Non-pigmented ciliary epithelial cell (primary cell): ENCODE measurements at regions not wholly inside any gene's neighbourhood (a gene's known extent, or its start where the extent isn't known, plus 50 kb on each side); places are given as distances from the start of the nearest gene placed in this dataset.
"Not testable (repeated sequence)": the region's sequence is repeated elsewhere in the genome, so short reads cannot be mapped to it uniquely, and the experiment has no call there.

Experiments used
- DNase-seq: peaks from one replicate; pipeline ENCODE4 v3.0.0-alpha.2; 2010; ENCODE audit warnings: low read depth

DNA sequence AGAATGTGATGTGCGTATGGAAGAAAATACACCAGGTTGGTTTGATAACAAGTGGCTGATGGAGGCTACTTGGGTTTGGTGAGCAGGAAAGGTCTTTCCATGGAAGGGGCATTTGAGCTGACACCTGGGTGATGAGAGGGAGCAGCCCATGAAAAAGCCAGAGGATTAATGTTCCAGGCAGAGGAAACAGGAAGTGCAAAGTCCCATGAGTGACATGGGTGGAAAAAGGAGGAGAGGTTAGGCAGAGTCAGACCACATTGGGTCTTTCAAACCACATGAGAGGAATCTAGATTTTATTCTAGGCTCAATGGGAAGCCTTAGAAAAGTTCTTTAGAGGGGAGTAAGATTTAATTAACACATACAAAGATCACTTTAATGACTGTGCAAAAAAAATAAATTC is 195.7 kb downstream of the LRATD1 start:
- DNase-seq = no peak

- no peak for DNase-seq
These were observed 196.5 kb downstream of the LRATD1 start for GRCh38 chr2:14828968-14829367.

DNA sequence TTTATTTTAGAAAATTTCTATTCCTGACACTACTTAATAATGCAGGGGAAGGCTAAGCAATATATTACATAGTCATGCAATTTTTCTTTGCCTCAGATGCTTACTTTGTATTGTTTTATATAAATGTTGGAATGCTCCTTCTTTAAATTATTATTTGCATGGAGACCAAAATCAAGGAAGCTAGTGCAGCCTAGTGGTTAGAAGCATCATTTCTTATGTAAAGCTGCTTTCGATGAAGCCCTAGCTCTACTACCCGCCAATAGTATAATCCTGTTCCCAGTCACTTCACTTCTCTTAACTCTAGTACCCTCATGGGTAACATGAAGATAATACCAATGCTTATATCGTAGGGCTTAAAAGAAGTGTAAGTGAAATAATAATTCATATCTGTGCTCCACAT is 198.9 kb downstream of the LRATD1 start:
- DNase-seq = no peak

- no peak for DNase-seq
These were observed 211.1 kb downstream of the LRATD1 start for GRCh38 chr2:14843507-14844204.

- DNase-seq = no peak
These were observed 223.2 kb downstream of the LRATD1 start for GRCh38 chr2:14855751-14856150.

- no peak for DNase-seq
These were observed 228.7 kb downstream of the LRATD1 start for GRCh38 chr2:14861181-14861580.

- no peak for DNase-seq
These were observed 234.3 kb downstream of the LRATD1 start for GRCh38 chr2:14866736-14867352.

DNA sequence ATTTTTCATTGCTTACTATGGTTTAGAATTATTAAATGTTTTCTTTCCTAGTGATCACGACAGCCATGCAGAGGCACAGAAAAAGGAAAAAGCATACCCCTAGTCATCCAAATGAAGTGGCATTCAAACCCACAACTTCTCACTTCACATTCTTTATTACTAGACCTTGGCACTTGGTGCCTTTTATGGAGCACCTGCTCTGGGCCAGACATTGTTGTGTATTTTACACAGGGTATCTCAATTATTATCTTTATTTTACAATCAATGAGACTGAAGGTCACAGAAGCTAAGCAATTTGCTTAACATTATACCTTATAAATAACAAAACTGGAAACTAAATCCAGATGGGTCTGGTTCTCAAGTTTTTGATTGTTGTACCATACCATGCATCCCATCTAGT is 235.3 kb downstream of the LRATD1 start:
- DNase-seq = no peak

GRCh38 chr2:14872779-14873325 is 240.3 kb downstream of the LRATD1 start:
- DNase-seq = no peak

GRCh38 chr2:14881651-14882327 is 249.3 kb downstream of the LRATD1 start:
- no peak for DNase-seq

- no peak for DNase-seq
These were observed 252.1 kb downstream of the LRATD1 start for GRCh38 chr2:14884651-14885050.

DNA sequence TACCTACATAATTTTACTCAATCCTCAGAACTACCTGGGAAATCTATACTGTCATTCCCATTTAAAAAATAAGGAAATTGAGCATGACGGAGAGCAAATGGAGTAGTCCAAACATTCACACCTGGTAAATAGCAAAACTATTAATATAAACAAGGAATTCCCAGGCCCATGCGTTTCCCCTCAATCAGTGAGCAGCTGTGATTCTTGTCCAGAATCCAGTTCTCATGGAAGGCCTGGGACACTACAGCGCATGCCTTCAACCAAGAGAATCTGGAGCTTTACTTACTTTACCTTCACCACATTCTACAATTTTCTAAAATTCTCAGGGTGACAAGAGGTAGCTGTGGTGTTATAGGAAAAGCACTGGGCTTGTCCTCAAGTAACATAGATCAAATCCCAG is 259.0 kb downstream of the LRATD1 start:
- DNase-seq = no peak

- DNase-seq = no peak
These were observed 264.0 kb downstream of the LRATD1 start for GRCh38 chr2:14896330-14897030.

- no peak for DNase-seq
These were observed 267.3 kb downstream of the LRATD1 start for GRCh38 chr2:14899621-14900414.

- no peak for DNase-seq
These were observed 269.2 kb downstream of the LRATD1 start for GRCh38 chr2:14901737-14902136.

GRCh38 chr2:14902953-14903352 is 270.4 kb downstream of the LRATD1 start:
- no peak for DNase-seq

- no peak for DNase-seq
These were observed 271.3 kb downstream of the LRATD1 start for GRCh38 chr2:14903709-14904374.

GRCh38 chr2:14904378-14904777 is 271.9 kb downstream of the LRATD1 start:
- not testable (repeated sequence) for DNase-seq

GRCh38 chr2:14905571-14905970 is 273.1 kb downstream of the LRATD1 start:
- no peak for DNase-seq

DNA sequence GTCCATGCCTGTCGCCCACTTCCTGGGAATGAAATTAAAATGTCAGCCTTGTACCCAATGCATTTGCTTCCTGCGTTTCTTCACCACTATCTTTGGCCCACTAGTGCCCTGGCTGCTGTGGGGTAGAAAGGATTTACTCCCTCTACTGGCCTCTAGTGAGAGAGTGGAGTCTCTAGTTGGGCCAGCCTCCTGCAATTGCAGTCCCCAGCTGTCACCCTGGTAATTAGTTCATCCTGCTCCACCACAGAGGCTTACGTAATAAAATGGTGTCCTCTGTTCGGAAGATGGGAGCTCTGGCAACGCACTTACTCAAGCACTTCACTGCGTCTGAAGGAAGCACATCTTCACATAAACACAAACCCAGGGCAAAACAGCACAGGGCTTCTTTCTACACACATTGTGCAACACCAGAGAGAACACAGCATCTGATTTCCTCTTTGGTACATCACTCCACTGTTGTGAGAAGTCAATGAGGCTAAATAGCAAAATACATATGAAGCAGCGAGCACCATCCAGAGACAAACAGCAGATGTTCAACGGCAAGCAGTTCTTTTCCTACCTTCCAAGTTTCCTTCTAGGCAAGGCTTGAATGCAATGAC is 274.6 kb downstream of the LRATD1 start:
- DNase-seq = no peak

GRCh38 chr2:14909795-14910194 is 277.3 kb downstream of the LRATD1 start:
- DNase-seq = no peak
